ENCODE measurements at regions not wholly inside any gene's neighbourhood (a gene's known extent, or its start where the extent isn't known, plus 50 kb on each side); places are given as distances from the start of the nearest gene placed in this dataset.
A peak's percentile ranks its signal among the peaks of the same experiment; 100 is the strongest.

- no TSS peak for BruUV-seq (replicated peaks)
- no peaks in the 10 kb centered on the region for H3K27me3 Mint-ChIP-seq (ENCODE audit: insufficient read depth, unreplicated experiment)
- CTCF ChIA-PET: no interaction called here
- no peak for TF ChIP-seq CTCF (IDR thresholded peaks at IDR 0.05; ENCODE audit: unreplicated experiment)
- intact Hi-C loops (cut with micrococcal nuclease): no loop called here
- no peaks in the 10 kb centered on the region for H3K36me3 Mint-ChIP-seq (ENCODE audit: insufficient read depth, unreplicated experiment)
- H3K27ac Mint-ChIP-seq (ENCODE audit: low read depth, unreplicated experiment): no peak overlapping the region
- H3K4me3 Mint-ChIP-seq (ENCODE audit: unreplicated experiment): no peak overlapping the region
- DNase-seq (ENCODE audit: unreplicated experiment): no peak
- no peaks in the 10 kb centered on the region for H3K4me1 Mint-ChIP-seq (ENCODE audit: insufficient read depth, unreplicated experiment)
- POLR2A ChIA-PET: no interaction called here
- peaks cover 15% of the 10 kb centered on the region for H3K9me3 Mint-ChIP-seq (ENCODE audit: unreplicated experiment)
These were observed 891.6 kb upstream of the SEL1L start for GRCh38 chr14:82425261-82425660.

GRCh38 chr14:82431031-82431430 lies 897.4 kb upstream of the SEL1L start:
- intact Hi-C loops (cut with micrococcal nuclease): no loop called here
- no peak for TF ChIP-seq CTCF (IDR thresholded peaks at IDR 0.05; ENCODE audit: unreplicated experiment)
- Mint-ChIP-seq H3K36me3 (ENCODE audit: insufficient read depth, unreplicated experiment) (no peaks in the 10 kb centered on the region), H3K9me3 (ENCODE audit: unreplicated experiment) (peaks cover 19% of the 10 kb centered on the region), H3K27ac (ENCODE audit: low read depth, unreplicated experiment) (no peak overlapping the region), H3K4me1 (ENCODE audit: insufficient read depth, unreplicated experiment) (no peaks in the 10 kb centered on the region), H3K4me3 (ENCODE audit: unreplicated experiment) (no peak overlapping the region), H3K27me3 (ENCODE audit: insufficient read depth, unreplicated experiment) (no peaks in the 10 kb centered on the region)
- DNase-seq (ENCODE audit: unreplicated experiment): no peak
- ChIA-PET POLR2A (no interaction called here), CTCF (no interaction called here)
- BruUV-seq (replicated peaks): no TSS peak

GRCh38 chr14:82432301-82433105 lies 898.9 kb upstream of the SEL1L start:
- Mint-ChIP-seq H3K27ac (ENCODE audit: low read depth, unreplicated experiment) (no peak overlapping the region), H3K9me3 (ENCODE audit: unreplicated experiment) (peaks cover 19% of the 10 kb centered on the region), H3K4me3 (ENCODE audit: unreplicated experiment) (no peak overlapping the region), H3K4me1 (ENCODE audit: insufficient read depth, unreplicated experiment) (no peaks in the 10 kb centered on the region), H3K36me3 (ENCODE audit: insufficient read depth, unreplicated experiment) (no peaks in the 10 kb centered on the region), H3K27me3 (ENCODE audit: insufficient read depth, unreplicated experiment) (no peaks in the 10 kb centered on the region)
- no peak for TF ChIP-seq CTCF (IDR thresholded peaks at IDR 0.05; ENCODE audit: unreplicated experiment)
- POLR2A ChIA-PET: no interaction called here
- intact Hi-C loops (cut with micrococcal nuclease): no loop called here
- no TSS peak for BruUV-seq (replicated peaks)
- no peak for DNase-seq (ENCODE audit: unreplicated experiment)
- CTCF ChIA-PET: no interaction called here

GRCh38 chr14:82438436-82438835 lies 904.8 kb upstream of the SEL1L start:
- POLR2A ChIA-PET: no interaction called here

More at GRCh38 chr14:82438436-82438835, 904.8 kb upstream of the SEL1L start:
- H3K27ac Mint-ChIP-seq (ENCODE audit: low read depth, unreplicated experiment): no peak overlapping the region
- intact Hi-C loops (cut with micrococcal nuclease): no loop called here
- DNase-seq (ENCODE audit: unreplicated experiment): peak; percentile 38
- H3K27me3 Mint-ChIP-seq (ENCODE audit: insufficient read depth, unreplicated experiment): no peaks in the 10 kb centered on the region
- no TSS peak for BruUV-seq (replicated peaks)
- peaks cover 26% of the 10 kb centered on the region for H3K9me3 Mint-ChIP-seq (ENCODE audit: unreplicated experiment)
- no peak overlapping the region for H3K4me3 Mint-ChIP-seq (ENCODE audit: unreplicated experiment)
- no peaks in the 10 kb centered on the region for H3K4me1 Mint-ChIP-seq (ENCODE audit: insufficient read depth, unreplicated experiment)
- no peaks in the 10 kb centered on the region for H3K36me3 Mint-ChIP-seq (ENCODE audit: insufficient read depth, unreplicated experiment)
- CTCF ChIA-PET: interaction anchor here (0.5 kb wide), 1 partner anchor 695 kb away, joined by 5 read pairs; no protein-coding TSS in a partner anchor
- no peak for TF ChIP-seq CTCF (IDR thresholded peaks at IDR 0.05; ENCODE audit: unreplicated experiment)
